Amniotic epithelial cell (primary cell): ENCODE measurements at regions not wholly inside any gene's neighbourhood (a gene's known extent, or its start where the extent isn't known, plus 50 kb on each side); places are given as distances from the start of the nearest gene placed in this dataset.

ENCODE experiments used
- DNase-seq: peaks from one replicate; pipeline ENCODE4 v3.0.0-alpha.2; 2010; ENCODE audit warnings: low read depth

- no peak for DNase-seq
Measured at GRCh38 chr5:158644301-158644700, 455.4 kb downstream of the EBF1 start.

DNA sequence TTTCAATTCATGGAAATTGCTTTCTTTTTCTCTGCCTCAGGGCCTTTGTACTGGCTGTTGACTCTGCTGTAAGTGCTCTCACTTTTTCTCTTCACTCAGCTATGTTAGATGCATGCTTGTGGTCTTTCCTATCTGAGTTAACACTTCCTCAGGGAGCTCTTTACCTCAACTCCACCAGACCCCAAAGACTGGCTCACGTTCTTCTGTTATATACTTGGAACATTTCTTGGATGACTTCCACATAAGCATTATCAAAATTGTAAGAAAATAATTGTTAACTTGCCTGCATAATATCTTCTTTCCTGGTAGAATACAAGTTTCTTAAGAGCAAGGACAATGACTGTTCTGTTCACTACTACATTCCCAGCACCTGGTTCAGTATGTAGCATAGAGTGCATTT, 455.9 kb downstream of the EBF1 start:
- DNase-seq = no peak

- DNase-seq = no peak
Measured at GRCh38 chr5:158642879-158643278, 456.8 kb downstream of the EBF1 start.

DNA sequence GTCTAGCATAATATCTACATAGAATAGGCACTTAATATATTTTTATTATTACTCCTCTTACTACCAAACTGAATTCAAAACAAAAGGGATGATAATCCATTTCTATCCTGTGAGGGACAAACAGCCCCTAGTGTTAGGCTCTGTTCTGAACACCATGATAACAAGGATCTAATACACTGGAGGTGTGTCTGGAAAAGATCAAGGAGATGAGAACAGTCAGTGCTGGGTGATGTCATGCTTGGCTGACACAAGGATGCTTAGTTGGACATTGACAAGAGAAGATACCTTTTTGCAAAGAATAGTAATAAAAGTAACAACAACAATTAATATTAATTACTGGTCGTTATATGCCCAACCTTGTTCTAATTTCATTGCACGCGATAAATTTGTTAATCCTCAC, 458.7 kb downstream of the EBF1 start:
- no peak for DNase-seq

DNA sequence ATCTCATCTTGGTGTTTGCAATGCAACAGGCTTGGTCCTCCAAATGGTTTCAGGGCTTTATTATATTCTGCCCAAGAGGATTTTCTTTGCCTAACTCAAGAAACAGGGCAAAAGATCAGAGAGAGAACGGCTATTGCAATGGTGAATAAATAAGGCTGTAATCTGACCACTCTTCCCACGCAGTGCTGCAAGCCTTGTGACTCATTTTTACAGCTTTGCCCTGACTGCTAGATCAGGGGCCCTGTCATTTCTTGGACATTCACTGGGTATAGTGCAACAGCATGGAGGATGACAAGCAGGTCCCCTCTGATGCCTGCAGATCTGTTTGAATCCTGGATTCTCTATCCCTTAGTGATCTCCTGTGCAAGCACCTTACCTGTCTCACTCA, 459.1 kb downstream of the EBF1 start:
- DNase-seq = no peak

DNA sequence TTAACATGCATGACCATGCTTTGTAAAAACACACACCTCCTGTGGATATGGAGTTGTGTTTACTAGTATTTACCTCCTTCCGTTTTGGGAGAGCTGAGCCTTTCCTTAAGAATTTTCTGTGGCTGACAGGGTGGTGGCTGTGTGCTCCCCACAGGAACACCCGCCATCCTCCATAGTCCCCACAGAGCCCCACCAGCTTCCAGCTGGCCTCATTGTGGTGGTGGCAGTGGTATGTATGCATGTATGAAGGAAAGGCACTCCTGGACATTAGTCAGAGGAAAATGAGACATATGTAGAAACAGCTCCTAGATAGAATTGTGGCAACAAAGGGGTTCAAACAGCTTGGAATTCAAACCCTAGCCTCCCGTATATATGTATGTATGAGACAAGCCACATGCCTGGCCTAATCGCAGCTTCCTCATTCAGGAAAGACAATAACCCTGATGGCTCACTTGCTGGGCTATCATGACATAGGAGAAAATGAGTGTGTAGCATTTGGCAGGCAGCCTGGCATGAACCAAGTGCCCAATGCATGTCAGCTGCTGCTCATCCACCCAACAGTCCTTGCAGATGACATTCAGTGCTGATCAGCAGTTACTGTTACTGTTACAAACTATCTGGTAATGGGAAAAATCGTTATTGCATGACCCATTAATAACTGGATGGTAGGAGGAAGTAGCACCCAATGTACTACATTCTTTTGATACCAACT, 459.7 kb downstream of the EBF1 start:
- DNase-seq = no peak

DNA sequence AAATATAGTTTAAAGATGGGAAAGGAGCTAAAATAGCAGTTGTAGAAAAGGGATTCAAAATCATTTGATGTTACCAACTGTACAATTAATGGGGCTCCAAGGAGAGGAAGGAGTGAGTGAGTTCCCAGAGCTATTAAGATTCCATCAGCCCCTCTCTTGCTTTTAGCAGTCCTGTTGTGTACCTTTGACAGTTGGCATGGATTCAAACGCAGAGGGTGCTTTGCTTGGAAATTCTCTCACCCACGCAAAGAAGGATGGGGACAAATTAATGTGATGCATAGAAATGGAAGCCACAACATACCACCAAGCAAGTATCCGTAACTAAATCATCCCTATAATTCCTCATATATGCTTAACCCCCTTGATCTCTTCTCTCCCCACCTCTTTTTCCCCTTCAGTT, 461.3 kb downstream of the EBF1 start:
- DNase-seq = no peak

DNA sequence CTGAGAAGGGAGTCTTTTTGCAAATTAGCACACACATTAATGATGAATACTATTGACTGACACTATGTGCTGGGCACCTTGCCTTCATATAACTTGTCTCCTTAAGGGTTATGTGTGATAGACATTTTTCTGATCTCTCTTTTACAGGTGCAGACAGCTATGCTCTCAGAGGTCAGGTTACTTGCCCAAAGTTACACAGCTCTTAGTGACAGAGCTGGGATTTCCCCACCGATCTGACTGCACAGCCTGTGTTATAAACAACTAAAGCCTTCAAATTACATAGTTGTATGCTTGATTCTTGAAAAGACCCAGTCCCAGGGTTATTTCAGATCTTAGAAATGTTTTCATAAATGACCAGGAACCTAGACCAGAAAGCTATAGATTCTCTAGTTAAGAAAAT, 462.7 kb downstream of the EBF1 start:
- DNase-seq = no peak

- DNase-seq = no peak
Measured at GRCh38 chr5:158635565-158635964, 464.2 kb downstream of the EBF1 start.

GRCh38 chr5:158634714-158635113, 465.0 kb downstream of the EBF1 start:
- DNase-seq = no peak

DNA sequence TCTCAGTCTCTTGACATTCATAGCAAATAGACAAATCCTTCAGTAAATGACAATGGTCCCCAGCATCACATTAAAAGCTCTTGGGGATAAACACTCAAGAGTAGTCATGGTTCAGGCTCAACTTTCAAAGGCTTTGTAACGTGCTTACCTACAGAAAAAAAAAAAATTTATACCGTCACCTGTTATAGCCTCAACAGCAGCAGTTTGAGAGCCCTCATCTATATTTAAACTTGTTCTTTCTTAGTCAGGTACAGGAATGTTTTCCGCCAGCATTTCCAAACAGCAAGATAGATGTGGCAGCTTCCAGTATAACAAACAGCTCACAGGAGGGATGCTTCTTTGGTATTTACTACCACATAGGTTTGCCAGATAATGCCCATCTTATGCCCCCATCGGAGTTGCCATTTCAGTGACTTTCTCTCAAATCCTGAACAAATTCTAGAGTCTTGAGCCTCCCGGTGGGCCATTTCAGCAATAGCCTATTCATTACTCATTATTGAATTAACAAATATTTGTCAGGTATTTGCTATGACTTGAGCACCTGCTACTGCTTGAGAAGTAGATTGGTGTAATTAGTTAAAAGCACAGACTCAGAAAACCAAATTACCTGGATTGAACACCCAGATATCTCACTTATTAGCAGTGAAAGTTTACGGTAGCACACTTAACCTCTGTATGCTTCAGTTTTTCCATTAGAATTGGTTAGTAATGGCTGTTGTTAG, 470.0 kb downstream of the EBF1 start:
- no peak for DNase-seq

- DNase-seq = no peak
Measured at GRCh38 chr5:158626718-158627117, 473.0 kb downstream of the EBF1 start.

GRCh38 chr5:158623971-158624370, 475.7 kb downstream of the EBF1 start:
- DNase-seq = no peak

- DNase-seq = no peak
Measured at GRCh38 chr5:158621391-158621790, 478.3 kb downstream of the EBF1 start.

GRCh38 chr5:158619083-158619788, 480.5 kb downstream of the EBF1 start:
- no peak for DNase-seq

- no peak for DNase-seq
Measured at GRCh38 chr5:158618256-158618655, 481.5 kb downstream of the EBF1 start.

DNA sequence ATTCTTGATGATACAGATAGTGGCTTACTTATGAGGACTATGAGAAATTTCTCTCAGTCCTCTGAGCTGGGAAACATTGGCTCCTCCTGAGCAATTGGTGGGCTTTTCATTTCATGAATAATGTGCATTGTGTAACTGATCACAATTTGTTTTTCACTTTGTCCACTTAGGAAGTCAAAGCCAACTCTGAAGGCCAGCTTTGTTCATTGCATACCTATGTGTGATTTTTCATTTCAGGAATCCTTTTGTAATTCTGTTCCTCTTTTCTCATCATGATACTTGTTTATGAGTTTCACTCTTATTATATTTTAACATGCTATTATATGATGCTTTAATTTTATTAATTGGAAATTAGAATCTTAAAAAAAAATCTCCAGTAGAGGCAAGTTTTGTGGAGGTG, 483.0 kb downstream of the EBF1 start:
- DNase-seq = no peak

DNA sequence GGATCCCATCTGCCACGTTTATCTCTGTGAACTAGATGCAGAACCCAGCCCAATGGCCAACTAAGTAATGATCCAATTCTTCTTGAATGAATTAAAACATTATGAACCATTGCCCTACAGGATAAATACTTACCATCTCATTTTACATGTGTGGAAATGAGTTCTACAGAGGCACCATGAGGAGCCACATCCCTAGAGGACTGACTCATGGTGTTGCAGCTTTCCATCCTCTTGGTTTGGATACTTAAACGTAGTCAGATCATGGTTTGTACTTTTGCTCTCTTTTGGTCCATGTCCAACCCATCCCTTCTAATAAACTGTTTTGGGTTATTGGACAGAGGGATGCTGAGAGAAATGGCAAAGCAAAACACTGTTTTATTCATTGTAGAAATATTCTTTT, 484.8 kb downstream of the EBF1 start:
- no peak for DNase-seq

GRCh38 chr5:158611581-158611980, 488.1 kb downstream of the EBF1 start:
- no peak for DNase-seq

GRCh38 chr5:158610051-158610415, 489.7 kb downstream of the EBF1 start:
- no peak for DNase-seq

- no peak for DNase-seq
Measured at GRCh38 chr5:158609333-158610050, 490.2 kb downstream of the EBF1 start.

DNA sequence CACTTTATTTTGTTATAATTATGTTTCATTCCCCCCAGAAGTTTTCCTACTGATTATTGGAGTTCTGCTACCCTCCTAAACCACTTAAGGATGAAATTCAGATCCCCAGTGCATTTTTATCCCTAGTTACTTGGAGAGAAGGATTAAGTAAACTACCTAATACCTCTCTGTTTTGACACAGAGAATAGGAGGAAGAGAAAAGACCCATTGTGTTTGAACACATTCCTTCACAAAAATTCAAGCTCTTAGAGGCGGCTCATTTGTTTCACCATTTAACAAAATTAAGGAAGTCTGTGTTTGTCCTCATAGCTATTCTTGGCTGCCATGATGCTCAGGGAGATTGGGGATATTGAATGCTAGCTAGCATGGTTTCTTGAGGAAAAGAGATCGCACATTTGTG, 492.6 kb downstream of the EBF1 start:
- no peak for DNase-seq

DNA sequence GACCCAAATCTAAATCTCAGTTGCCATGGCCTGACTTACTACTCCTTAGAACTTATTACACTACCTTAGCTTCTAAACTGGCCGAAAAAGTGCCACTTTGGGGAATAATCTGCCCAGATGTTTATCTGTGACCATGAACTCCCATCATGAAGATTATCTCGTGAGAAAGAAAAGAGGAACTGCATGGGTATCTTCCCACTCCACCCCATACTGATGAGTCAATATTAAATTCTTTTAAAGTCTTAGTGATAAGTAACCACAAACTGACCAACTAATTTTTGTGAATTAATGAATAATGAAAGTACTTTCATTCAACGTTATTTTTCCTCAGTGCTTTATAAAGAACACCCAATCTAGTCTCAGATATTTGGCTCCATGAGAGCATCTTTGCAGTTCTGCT, 493.5 kb downstream of the EBF1 start:
- no peak for DNase-seq
